HepG2 (cell line): ENCODE measurements at regions not wholly inside any gene's neighbourhood (a gene's known extent, or its start where the extent isn't known, plus 50 kb on each side); places are given as distances from the start of the nearest gene placed in this dataset.

ENCODE experiments used
- ATAC-seq: fragments of 200-7000 bp; cut with Tn5 transposase; 3 replicates; pipeline ENCODE4 v1.9.1; 2020; ENCODE audit warnings: mild to moderate bottlenecking, moderate library complexity
- BruUV-seq: library from RNA; stranded (reverse); fragments of 400-500 nt; replicated peaks from 2 replicates; lab custom pipeline; 2021; lab: Mats Ljungman, UMichigan
- CTCF ChIA-PET: fragments of 300-600 bp; formaldehyde crosslinking; extraction: SDS; loops from one replicate; lab custom pipeline; 2021; ENCODE audit warnings: low total read pairs, inconsistent platforms, low intra/inter-chr PET ratio; lab: Yijun Ruan, JAX
- POLR2A ChIA-PET: fragments of 350-600 bp; sonication (Branson Sonifier 250); formaldehyde crosslinking; loops from one replicate; lab custom pipeline; 2020; ENCODE audit warnings: antibody characterized with exemption, inconsistent platforms; lab: Yijun Ruan, JAX
- DNase-seq: peaks from one replicate; pipeline ENCODE4 v3.0.0-alpha.2; 2015; ENCODE audit warnings: low spot score
- FAIRE-seq: peaks from 3 replicates; lab custom pipeline; 2011; peaks lifted over from hg19 to GRCh38; lab: Jason Lieb, UNC
- H2AFZ ChIP-seq: one replicate; pipeline ENCODE4 v1.6.1; 2011; ENCODE audit warnings: low read length, inconsistent platforms
- H3K27ac ChIP-seq: fragments of 300-600 bp; 3 replicates; pipeline ENCODE4 v1.8.0; 2011; ENCODE audit warnings: mixed run types, mild to moderate bottlenecking, mixed read lengths, low read length, inconsistent platforms; ENCODE audit not compliant: insufficient read depth; ENCODE audit errors: extremely low read length
- H3K27me3 ChIP-seq, 2 experiments: fragments of 200-600 bp in 1 of 2; 2 replicates in 1 of 2; 3 replicates in 1 of 2; pipeline versions ENCODE4 v1.6.0 to v1.8.0; 2011; ENCODE audit warnings: low read length in 2 of 2, mild to moderate bottlenecking in 2 of 2, moderate library complexity in 2 of 2, inconsistent platforms in 1 of 2; ENCODE audit not compliant: insufficient read depth in 2 of 2, control insufficient read depth in 1 of 2
- H3K36me3 ChIP-seq, 2 experiments: fragments of 200-600 bp in 1 of 2; replicated peaks in 1 of 2; 2 replicates in 1 of 2; 3 replicates in 1 of 2; pipeline versions ENCODE4 v1.5.1 to v1.8.0; 2011; ENCODE audit warnings: low read length in 2 of 2, inconsistent platforms in 1 of 2; ENCODE audit not compliant: insufficient read depth in 2 of 2, control insufficient read depth in 1 of 2
- H3K4me1 ChIP-seq: 2 replicates; pipeline ENCODE4 v1.5.1; 2012; ENCODE audit warnings: low read length, inconsistent platforms; ENCODE audit not compliant: insufficient read depth
- H3K4me2 ChIP-seq: 2 replicates; pipeline ENCODE4 v1.6.0; 2011; ENCODE audit warnings: low read depth, low read length, inconsistent platforms
- H3K4me3 ChIP-seq, 3 experiments: fragments of 200-600 bp in 1 of 3; sonication (generic), shearing (Covaris generic) in 1 of 3; replicated peaks in 1 of 3; 2 replicates each; pipeline ENCODE4 v1.5.1; 2011 to 2016; ENCODE audit warnings: low read length in 3 of 3, inconsistent platforms in 2 of 3, low read depth in 2 of 3, mild to moderate bottlenecking in 2 of 3, control low read depth in 1 of 3, mixed read lengths in 1 of 3; ENCODE audit not compliant: insufficient read depth in 1 of 3
- H3K79me2 ChIP-seq: one replicate; pipeline ENCODE4 v1.6.1; 2011; ENCODE audit warnings: low read length, inconsistent platforms; ENCODE audit not compliant: insufficient read depth
- H3K9ac ChIP-seq: 2 replicates; pipeline ENCODE4 v1.6.0; 2011; ENCODE audit warnings: mild to moderate bottlenecking, low read depth, low read length, inconsistent platforms; ENCODE audit not compliant: insufficient read depth
- H3K9me3 ChIP-seq: 2 replicates; pipeline ENCODE4 v1.5.1; 2012; ENCODE audit warnings: mild to moderate bottlenecking, low read length
- H4K20me1 ChIP-seq: 2 replicates; pipeline ENCODE4 v1.6.0; 2011; ENCODE audit warnings: inconsistent platforms, mild to moderate bottlenecking, low read length, moderate library complexity; ENCODE audit not compliant: insufficient read depth
- BCLAF1 ChIP-seq: fragments of 450-650 bp; IDR thresholded peaks from 2 replicates; pipeline ENCODE4 v1.6.1; 2017; ENCODE audit warnings: mild to moderate bottlenecking
- PHB2 ChIP-seq: fragments of 450-650 bp; IDR thresholded peaks from 2 replicates; pipeline ENCODE4 v1.6.1; 2018; ENCODE audit not compliant: partially characterized antibody
- PHF5A ChIP-seq: IDR thresholded peaks from one replicate; pipeline ENCODE4 v1.6.1; 2018; ENCODE audit warnings: low read depth, missing genetic modification reagents; ENCODE audit not compliant: unreplicated experiment
- POLR2A ChIP-seq, 2 experiments: IDR thresholded peaks; 2 replicates each; pipeline ENCODE4 v1.6.1; 2011; ENCODE audit warnings: low read depth in 2 of 2, low read length in 2 of 2, mild to moderate bottlenecking in 1 of 2, moderate library complexity in 1 of 2; ENCODE audit not compliant: insufficient read depth in 1 of 2
- RNF219 ChIP-seq: sonication (generic); formaldehyde crosslinking; IDR thresholded peaks from 2 replicates; pipeline ENCODE4 v1.5.0; 2020; ENCODE audit warnings: mild to moderate bottlenecking, missing genetic modification reagents
- SAP130 ChIP-seq: IDR thresholded peaks from 2 replicates; pipeline ENCODE4 v1.6.1; 2016; ENCODE audit warnings: low read depth
- SMARCC2 ChIP-seq: fragments of 450-650 bp; IDR thresholded peaks from 2 replicates; pipeline ENCODE4 v1.6.1; 2017; ENCODE audit warnings: antibody characterized with exemption, mild to moderate bottlenecking
- ZBTB39 ChIP-seq: sonication (generic); formaldehyde crosslinking; IDR thresholded peaks from 2 replicates; pipeline ENCODE4 v1.5.0; 2020; ENCODE audit warnings: missing genetic modification reagents
- ZNF609 ChIP-seq: sonication (generic); formaldehyde crosslinking; IDR thresholded peaks from 2 replicates; pipeline ENCODE4 v1.4.0; 2020; ENCODE audit warnings: mild to moderate bottlenecking, missing genetic modification reagents, borderline replicate concordance
- ZNF7 ChIP-seq: IDR thresholded peaks from 2 replicates; pipeline ENCODE4 v1.6.1; 2016; ENCODE audit warnings: missing biosample characterization, missing genetic modification reagents
- ZSCAN25 ChIP-seq: sonication (generic); formaldehyde crosslinking; IDR thresholded peaks from 2 replicates; pipeline ENCODE4 v1.8.0; 2022; ENCODE audit warnings: mild to moderate bottlenecking, missing genetic modification reagents
- WGBS: methylation state at CpG from one replicate; pipeline ENCODE4 v1.1.6; 2017; ENCODE audit warnings: low lambda C conversion rate; 5-methylcytosine and 5-hydroxymethylcytosine counted together
- in situ Hi-C: cut with HindIII; loops from 2 replicates; pipeline ENCODE4 v1.10.0; 2017; ENCODE audit warnings: low pct_unique_long_range_greater_than_20kb; ENCODE audit not compliant: extremely low pct_ligation_motif_present
- intact Hi-C: fragments of 100-400 bp; cut with micrococcal nuclease; formaldehyde crosslinking; loops from one replicate; pipeline ENCODE4 v1.10.0; 2022; ENCODE audit not compliant: unreplicated experiment

- ChIA-PET POLR2A (no interaction called here), CTCF (no interaction called here)
- Histone ChIP-seq H2AFZ (no peak overlapping the region), H3K4me2 (no peak overlapping the region), H4K20me1 (no peaks in the 10 kb centered on the region), H3K9ac (no peak overlapping the region), H3K9me3 (no peaks in the 10 kb centered on the region), H3K27ac (no peak overlapping the region), H3K79me2 (no peaks in the 10 kb centered on the region), H3K4me3 (no peak overlapping the region), H3K36me3 (no peaks in the 10 kb centered on the region), H3K4me1 (no peaks in the 10 kb centered on the region), H3K27me3 (no peaks in the 10 kb centered on the region)
- intact Hi-C loops (no loop called here), in situ Hi-C loops (no loop called here)
- no peak for ATAC-seq
- no peak for FAIRE-seq
- DNase-seq, result no peak
- no TSS peak for BruUV-seq
- 7% methylated on average over 5 of the region's 5 CpGs for WGBS
- no peak for TF ChIP-seq ZSCAN25 (CRISPR knock-in tag)
- TF ChIP-seq PHB2, result no peak
- no peak for TF ChIP-seq RNF219 (CRISPR knock-in tag)
- no peak for TF ChIP-seq PHF5A (CRISPR knock-in tag)
- TF ChIP-seq SMARCC2, result no peak
- no peak for TF ChIP-seq BCLAF1
- TF ChIP-seq POLR2A (IDR thresholded peaks at IDR 0.05; ENCODE audit: insufficient read depth in 1 of 2, low read depth in 2 of 2, low read length in 2 of 2), result no peak
- no peak for TF ChIP-seq ZBTB39 (CRISPR knock-in tag)
- TF ChIP-seq SAP130, result no peak
- no peak for TF ChIP-seq ZNF609 (CRISPR knock-in tag)
- no peak for TF ChIP-seq ZNF7 (CRISPR knock-in tag)
Measured at GRCh38 chr3:73926360-73927202, 301.8 kb upstream of the PDZRN3 start.
